Mammary epithelial cell (primary cell): ENCODE measurements at regions not wholly inside any gene's neighbourhood (a gene's known extent, or its start where the extent isn't known, plus 50 kb on each side); places are given as distances from the start of the nearest gene placed in this dataset.

Experiments used
- EZH2 ChIP-seq: IDR thresholded peaks from 2 replicates; pipeline ENCODE4 v1.6.1; 2012; ENCODE audit warnings: low read length, inconsistent platforms, borderline replicate concordance
- TF ChIP-seq, protein P1 (sequence below), 2 donors: IDR thresholded peaks in 1 of 2; conservative IDR thresholded peaks in 1 of 2; 2 replicates each; pipeline ENCODE4 v1.5.1; 2011 to 2012; ENCODE audit warnings: inconsistent platforms in 2 of 2, low read length in 2 of 2, mild to moderate bottlenecking in 2 of 2, control low read depth in 1 of 2, low read depth in 1 of 2; ENCODE audit not compliant: insufficient read depth in 1 of 2; ENCODE audit errors: extremely low read depth in 1 of 2

- TF ChIP-seq, protein P1, sequence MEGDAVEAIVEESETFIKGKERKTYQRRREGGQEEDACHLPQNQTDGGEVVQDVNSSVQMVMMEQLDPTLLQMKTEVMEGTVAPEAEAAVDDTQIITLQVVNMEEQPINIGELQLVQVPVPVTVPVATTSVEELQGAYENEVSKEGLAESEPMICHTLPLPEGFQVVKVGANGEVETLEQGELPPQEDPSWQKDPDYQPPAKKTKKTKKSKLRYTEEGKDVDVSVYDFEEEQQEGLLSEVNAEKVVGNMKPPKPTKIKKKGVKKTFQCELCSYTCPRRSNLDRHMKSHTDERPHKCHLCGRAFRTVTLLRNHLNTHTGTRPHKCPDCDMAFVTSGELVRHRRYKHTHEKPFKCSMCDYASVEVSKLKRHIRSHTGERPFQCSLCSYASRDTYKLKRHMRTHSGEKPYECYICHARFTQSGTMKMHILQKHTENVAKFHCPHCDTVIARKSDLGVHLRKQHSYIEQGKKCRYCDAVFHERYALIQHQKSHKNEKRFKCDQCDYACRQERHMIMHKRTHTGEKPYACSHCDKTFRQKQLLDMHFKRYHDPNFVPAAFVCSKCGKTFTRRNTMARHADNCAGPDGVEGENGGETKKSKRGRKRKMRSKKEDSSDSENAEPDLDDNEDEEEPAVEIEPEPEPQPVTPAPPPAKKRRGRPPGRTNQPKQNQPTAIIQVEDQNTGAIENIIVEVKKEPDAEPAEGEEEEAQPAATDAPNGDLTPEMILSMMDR (conservative IDR thresholded peaks at IDR 0.05 in 1 of 2, IDR thresholded peaks at IDR 0.05 in 1 of 2; ENCODE audit: extremely low read depth in 1 of 2, insufficient read depth in 1 of 2, low read depth in 1 of 2, low read length in 2 of 2), result no peak
- TF ChIP-seq EZH2, result no peak
Observed at GRCh38 chr4:14848229-14848628, 154.1 kb upstream of the CPEB2 start.
